NCI-H128 (cell line): ENCODE measurements at regions not wholly inside any gene's neighbourhood (a gene's known extent, or its start where the extent isn't known, plus 50 kb on each side); places are given as distances from the start of the nearest gene placed in this dataset.
"Not testable (repeated sequence)": the region's sequence is repeated elsewhere in the genome, so short reads cannot be mapped to it uniquely, and the experiment has no call there.

Experiments used
- DNase-seq: peaks from one replicate; lab custom pipeline; 2025; ENCODE audit not compliant: unreplicated experiment; lab: John Stamatoyannopoulos, UW

- no peak for DNase-seq
These were observed 226.1 kb upstream of the PIK3R1 start for GRCh38 chr5:67989456-67989855.

GRCh38 chr5:67986761-67987160, 228.8 kb upstream of the PIK3R1 start:
- DNase-seq, result no peak

GRCh38 chr5:67985686-67986387, 229.7 kb upstream of the PIK3R1 start:
- no peak for DNase-seq

GRCh38 chr5:67984546-67984945, 231.0 kb upstream of the PIK3R1 start:
- DNase-seq, result no peak

DNA sequence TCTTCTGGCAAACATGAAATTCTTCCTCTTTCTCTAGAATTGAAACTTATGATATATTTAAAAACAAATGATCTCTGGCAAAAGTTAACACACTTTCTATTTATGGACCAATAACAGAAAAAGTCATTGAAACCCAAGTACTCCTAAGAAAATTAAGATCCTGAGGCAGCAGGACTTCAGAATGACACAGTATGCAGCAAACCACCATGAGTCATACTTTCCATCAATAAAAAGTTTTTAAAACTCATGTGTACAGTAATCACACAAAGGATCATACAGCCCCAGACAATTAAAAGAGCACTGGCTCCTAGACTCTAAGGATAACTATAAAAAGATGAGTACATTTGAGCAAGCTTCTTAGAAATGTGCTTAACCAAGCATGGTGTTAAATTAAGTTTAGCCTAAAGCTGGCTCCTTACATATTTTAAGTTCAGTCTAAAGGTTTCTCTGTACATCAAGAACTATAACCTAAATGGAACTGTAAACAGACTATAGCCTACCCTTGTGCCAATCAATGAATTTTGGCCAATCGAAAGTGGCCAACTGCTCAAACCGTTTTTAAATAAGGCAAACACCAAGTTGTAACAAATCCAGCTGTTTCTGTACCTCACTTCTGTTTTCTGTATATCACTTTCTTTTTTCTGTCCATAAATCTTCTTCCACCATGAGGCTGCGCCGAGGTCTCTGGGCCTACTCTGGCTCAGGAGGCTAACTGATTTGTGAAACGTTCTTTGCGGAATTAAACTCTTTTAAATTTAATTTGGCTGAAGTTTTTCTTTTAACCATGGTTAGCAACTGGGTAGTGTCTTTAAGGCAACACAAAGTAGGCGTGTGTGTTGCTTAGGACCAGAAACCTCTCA, 232.1 kb upstream of the PIK3R1 start:
- no peak for DNase-seq

DNA sequence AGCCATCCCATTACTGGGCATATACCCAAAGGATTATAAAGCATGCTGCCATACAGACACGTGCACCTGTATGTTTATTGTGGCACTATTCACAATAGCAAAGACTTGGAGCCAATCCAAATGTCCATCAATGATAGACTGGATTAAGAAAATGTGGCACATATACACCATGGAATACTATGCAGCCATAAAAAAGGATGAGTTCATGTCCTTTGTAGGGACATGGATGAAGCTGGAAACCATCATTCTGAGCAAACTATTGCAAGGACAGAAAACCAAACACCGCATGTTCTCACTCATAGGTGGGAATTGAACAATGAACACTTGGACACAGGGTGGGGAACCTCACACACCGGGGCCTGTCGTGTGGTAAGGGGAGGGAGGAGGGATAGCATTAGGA, 233.4 kb upstream of the PIK3R1 start:
- DNase-seq, result not testable (repeated sequence)

DNA sequence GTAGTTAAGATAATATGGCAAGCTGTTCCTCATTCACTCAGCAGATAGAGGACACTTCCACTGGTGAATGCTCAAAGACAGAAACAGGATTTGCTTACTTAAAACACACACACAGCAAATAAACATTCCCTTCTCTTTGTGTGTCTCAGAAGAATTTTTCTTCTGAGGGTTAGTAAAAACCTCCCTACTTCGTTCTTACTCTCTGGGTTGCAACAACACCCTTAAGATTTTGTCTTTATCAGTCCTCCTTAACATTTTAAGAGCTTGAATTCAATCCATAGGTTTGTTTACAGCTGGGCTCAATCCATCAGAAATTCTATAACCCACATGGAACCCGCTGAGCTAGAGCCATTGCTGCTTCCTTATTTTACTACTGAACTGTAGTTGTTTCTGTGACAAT, 237.4 kb upstream of the PIK3R1 start:
- no peak for DNase-seq

DNA sequence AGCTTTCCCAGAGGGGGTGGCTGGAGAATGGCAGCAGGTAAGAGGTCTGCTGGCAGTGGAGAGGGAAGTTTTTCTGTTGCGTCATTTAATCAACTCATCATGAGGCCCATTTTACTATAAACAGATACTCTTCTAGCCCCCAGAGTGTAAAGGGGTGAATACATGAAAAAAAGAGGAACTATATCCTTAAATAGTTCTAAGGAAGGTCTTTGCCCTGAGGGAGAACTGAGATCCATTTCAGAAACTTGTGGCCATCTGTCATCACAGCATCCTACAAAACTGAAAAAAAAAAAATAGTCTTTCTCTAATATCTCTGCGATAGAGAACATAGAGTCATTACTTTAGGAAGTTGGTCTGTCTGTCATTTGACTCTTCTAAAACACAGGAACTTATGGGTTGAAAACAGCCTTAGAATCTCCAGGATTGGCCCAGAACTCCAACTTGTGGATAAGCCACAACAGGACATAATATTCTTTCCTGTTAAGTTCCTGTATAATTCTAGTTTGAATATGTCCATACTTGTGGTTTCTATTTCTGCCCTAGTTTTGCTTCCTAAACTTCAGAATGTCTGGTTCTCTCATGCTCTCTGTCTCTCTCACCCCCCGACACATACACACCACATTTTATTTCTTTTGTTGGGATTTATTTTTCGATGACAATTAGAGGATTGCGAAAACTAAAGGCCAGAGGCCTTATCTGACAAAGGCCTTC, 238.5 kb upstream of the PIK3R1 start:
- no peak for DNase-seq

- no peak for DNase-seq
These were observed 239.4 kb upstream of the PIK3R1 start for GRCh38 chr5:67976181-67976580.

GRCh38 chr5:67974471-67974870, 241.1 kb upstream of the PIK3R1 start:
- no peak for DNase-seq

DNA sequence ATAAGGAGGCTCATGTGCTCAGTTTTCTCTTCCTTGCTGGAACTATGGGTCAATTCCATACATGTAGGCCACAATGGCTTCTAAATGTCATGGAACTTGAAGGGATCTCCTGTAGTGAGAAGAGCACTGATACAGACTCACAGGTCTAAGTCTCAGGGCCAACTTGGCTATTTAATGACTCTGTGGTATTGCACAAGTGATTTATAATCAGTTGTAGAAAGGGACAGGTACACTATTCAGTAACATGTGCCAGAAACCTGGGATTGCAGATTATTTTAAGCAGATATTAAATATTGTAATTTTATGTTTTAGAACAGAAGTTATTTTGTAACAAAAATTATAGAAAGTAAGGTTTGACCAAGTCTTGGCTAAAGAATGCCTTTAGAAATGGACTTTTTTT, 241.5 kb upstream of the PIK3R1 start:
- no peak for DNase-seq

DNA sequence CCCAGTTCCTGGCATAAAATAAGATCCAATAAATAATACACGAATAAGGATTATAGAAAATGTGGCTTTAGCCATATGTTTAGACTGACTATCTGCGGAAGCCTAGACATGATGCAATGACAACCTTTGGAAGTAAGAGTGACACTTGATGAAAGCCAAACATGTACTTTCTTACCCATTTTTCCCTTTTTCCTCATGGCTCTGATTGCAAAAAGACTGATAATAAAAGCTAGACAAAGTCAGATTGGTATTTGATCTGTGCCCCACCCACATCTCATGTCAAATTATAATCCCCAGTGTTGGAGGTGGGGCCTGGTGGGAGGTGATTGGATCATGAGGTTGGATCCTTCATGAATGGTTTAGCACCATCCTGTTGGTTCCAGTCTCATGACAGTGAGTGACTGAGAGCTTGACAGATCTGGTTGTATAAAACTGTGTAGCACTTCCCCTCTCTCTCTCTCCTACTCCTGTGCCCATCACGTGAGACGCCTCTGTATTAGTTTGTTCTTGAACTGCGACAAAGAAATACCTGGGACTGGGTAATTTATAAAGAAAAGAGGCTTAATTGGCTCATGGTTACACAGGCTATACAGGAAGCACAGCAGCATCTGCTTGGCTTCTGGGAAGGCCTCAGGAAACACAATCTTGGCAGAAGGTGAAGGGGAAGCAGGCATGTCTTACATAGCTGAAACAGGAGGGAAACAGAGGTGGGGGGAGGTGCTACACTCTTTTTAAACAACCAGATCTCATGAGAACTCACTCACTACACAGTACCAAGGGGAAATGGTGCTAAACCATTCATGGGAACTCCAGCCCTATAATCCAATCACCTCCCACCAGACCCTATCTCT, 243.4 kb upstream of the PIK3R1 start:
- no peak for DNase-seq

DNA sequence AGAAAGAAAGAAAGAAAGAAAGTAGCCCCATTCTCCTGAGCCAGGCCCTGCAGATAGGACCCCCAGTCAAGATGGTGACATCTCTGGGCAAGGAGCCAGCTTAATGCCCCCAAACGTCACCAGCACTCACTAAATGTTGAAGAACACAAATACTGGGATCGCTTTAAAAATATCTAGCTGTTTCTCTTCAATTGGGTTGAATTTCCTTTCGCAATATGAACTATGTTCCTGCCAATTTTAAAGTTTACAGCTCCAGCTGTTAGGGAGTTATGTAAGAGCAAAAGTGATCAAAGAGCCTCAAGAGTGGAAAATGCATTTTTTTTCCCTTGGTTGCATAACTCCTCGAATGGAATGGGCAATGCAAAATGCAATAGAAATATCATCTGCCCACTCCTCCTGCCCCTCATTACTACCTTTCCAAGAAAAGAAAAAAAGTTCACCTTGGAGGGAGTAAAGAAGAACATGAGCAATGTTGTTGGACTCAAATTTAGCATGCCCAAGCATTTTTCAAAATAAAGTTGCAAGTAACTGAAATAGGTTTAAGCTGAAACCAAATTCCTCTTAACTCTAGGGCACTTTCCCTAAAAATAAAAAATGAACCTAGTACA, 244.2 kb upstream of the PIK3R1 start:
- no peak for DNase-seq

DNA sequence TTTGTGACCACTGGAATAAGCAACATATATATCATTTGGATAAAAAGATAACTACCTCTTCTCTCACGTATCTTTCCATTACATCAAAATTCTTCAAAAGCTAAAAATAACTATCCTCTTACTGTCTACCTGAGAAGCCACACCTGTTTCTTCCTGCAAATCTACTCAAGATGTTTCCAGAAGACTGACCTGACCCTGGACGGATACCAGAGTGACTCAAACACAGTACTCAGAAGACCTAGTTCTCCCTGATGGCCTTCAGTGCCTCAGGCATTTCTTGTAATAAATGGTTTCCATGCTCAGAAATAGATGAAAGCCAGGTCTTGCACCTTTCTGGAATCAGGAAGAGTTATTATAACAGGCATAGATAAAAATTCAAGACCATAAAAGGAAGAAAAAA, 245.9 kb upstream of the PIK3R1 start:
- DNase-seq, result no peak

GRCh38 chr5:67969176-67969575, 246.4 kb upstream of the PIK3R1 start:
- DNase-seq, result no peak

DNA sequence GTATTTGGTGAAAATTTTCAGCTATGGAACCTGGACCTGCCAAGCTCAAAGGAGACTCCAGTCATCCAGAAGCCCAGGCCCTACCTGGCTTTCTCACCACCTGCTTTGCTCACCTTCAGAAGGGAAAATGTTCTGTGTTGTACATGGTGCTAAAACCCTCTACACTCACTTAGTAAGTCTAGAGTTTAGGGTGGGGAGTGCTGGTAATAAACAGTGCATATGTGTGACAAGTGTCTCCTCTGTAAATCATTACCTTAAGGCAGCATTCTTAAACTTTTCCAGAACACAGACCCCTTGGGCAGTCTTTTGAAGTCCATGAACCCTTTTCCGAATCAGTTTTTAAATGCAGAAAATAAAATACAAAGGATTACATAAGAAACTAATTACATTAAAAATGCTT, 248.8 kb upstream of the PIK3R1 start:
- no peak for DNase-seq

DNA sequence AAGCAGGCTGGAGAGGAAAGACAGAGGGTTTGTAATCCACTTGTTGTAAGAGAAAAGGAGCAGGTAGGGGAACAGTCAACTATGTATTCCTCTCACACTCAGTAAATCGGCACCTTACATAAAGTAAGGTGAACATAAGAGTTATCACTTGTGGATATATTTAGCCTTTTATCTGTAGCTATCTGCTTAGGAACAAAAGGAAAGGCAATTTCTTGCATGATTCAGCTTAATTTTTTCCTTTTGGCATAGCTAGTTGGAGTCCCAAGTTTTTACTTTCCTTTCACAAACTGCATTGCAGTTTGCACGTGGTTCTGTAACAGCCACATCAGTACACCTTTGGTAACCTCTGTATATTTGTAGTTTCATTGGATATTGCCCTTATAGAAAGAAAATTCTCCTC, 250.9 kb upstream of the PIK3R1 start:
- DNase-seq, result no peak

DNA sequence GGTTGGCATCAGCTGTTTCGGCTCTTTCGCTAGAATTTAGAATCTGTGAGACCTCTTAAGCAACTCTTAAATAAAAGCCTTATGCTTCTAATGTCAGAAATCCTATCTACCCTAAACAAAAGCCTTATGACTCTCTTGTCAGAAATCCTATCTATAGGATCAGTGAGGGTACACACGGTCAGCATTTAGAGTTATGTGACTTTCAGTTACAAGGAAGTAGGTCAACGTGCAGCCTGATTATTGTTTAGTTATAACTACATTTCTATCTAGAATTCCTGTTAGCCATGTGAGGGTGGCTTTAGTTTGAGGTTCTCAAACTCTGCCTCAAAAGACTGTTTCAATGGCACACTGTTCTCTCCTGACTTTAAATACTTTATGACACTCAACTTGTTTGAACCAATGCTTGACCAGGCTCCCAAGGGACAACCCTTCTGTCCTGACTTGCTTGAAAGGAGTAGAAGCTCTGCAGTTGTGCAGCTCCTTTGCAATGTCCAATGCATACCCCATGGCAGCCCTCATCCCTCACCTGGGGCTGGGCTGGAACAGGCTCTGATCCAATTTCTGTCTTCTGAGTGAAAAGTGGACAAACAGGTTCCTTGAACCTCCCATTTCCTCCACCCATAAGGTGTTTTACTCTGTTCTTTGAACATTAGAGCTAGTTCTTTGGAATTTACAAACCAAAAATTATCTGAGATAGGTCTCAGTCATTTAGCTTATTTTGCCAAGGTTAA, 251.6 kb upstream of the PIK3R1 start:
- no peak for DNase-seq

DNA sequence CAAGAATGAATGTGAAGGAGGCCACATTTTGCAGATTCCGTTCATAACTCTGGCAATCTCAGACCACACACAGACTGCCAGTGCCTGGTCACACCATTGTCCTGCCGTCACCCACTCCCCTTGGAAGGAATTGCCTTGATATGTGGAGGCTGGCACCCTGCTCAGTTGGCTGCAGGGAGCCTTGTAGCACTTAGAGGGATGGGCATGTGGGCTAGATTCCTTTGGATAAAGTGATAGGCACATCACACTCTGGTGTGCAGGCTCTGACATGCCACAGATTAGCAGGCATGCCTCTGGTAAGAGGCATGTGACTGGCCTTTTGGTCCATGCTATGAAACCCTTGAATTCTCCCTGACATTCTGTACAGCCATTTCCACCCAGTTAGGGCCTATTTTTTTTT, 254.6 kb upstream of the PIK3R1 start:
- no peak for DNase-seq

DNA sequence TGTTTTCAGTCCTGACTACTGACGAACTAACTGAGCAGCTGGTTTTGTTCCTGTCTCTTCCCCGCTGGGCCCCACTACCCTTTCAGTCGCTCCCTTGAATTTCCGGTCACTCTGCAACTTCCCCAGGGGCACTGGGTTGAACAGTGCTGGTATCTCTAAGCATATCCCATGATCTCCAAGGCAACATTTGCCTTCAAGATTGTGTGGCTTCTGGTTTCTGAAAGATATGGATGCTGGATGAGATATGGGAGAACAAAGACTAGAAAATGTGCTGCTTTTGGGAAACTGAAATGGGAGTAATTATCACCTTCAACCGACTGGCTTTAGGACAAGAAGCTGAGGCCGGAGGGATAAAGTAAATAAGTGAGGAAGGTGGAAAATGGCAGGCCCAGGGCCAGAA, 258.2 kb upstream of the PIK3R1 start:
- no peak for DNase-seq
